ENCODE measurements at regions not wholly inside any gene's neighbourhood (a gene's known extent, or its start where the extent isn't known, plus 50 kb on each side); places are given as distances from the start of the nearest gene placed in this dataset.
"Not testable (repeated sequence)": the region's sequence is repeated elsewhere in the genome, so short reads cannot be mapped to it uniquely, and the experiment has no call there.

- DNase-seq (ENCODE audit: low spot score), result not testable (repeated sequence)
These were observed 94.4 kb downstream of the TRIM43 start for GRCh38 chr2:95686056-95686825.

- DNase-seq (ENCODE audit: low spot score), result not testable (repeated sequence)
These were observed 96.1 kb downstream of the TRIM43 start for GRCh38 chr2:95687852-95688251.

GRCh38 chr2:95691210-95691609 lies 99.4 kb downstream of the TRIM43 start:
- not testable (repeated sequence) for DNase-seq (ENCODE audit: low spot score)

GRCh38 chr2:95693071-95693846 lies 101.5 kb downstream of the TRIM43 start:
- DNase-seq (ENCODE audit: low spot score), result not testable (repeated sequence)

GRCh38 chr2:95695613-95696012 lies 103.8 kb downstream of the TRIM43 start:
- no peak for DNase-seq (ENCODE audit: low spot score)

- no peak for DNase-seq (ENCODE audit: low spot score)
These were observed 106.3 kb downstream of the TRIM43 start for GRCh38 chr2:95698146-95698545.

GRCh38 chr2:95699201-95700184 lies 107.7 kb downstream of the TRIM43 start:
- not testable (repeated sequence) for DNase-seq (ENCODE audit: low spot score)

- no peak for DNase-seq (ENCODE audit: low spot score)
These were observed 108.7 kb downstream of the TRIM43 start for GRCh38 chr2:95700519-95700918.

- DNase-seq (ENCODE audit: low spot score), result no peak
These were observed 110.7 kb downstream of the TRIM43 start for GRCh38 chr2:95702471-95702870.

GRCh38 chr2:95707161-95707560 lies 115.4 kb downstream of the TRIM43 start:
- DNase-seq (ENCODE audit: low spot score), result not testable (repeated sequence)

GRCh38 chr2:95707837-95708236 lies 116.0 kb downstream of the TRIM43 start:
- DNase-seq (ENCODE audit: low spot score), result no peak

- no peak for DNase-seq (ENCODE audit: low spot score)
These were observed 118.0 kb downstream of the TRIM43 start for GRCh38 chr2:95709831-95710230.

GRCh38 chr2:95713470-95714177 lies 121.8 kb downstream of the TRIM43 start:
- not testable (repeated sequence) for DNase-seq (ENCODE audit: low spot score)

- DNase-seq (ENCODE audit: low spot score), result not testable (repeated sequence)
These were observed 122.6 kb downstream of the TRIM43 start for GRCh38 chr2:95714398-95714797.

GRCh38 chr2:95719473-95720060 lies 127.8 kb downstream of the TRIM43 start:
- no peak for DNase-seq (ENCODE audit: low spot score)

- no peak for DNase-seq (ENCODE audit: low spot score)
These were observed 129.9 kb downstream of the TRIM43 start for GRCh38 chr2:95721726-95722125.

- DNase-seq (ENCODE audit: low spot score), result no peak
These were observed 130.4 kb downstream of the TRIM43 start for GRCh38 chr2:95722131-95722697.

- not testable (repeated sequence) for DNase-seq (ENCODE audit: low spot score)
These were observed 131.9 kb downstream of the TRIM43 start for GRCh38 chr2:95723627-95724210.

GRCh38 chr2:95725191-95725590 lies 133.4 kb downstream of the TRIM43 start:
- not testable (repeated sequence) for DNase-seq (ENCODE audit: low spot score)

- DNase-seq (ENCODE audit: low spot score), result not testable (repeated sequence)
These were observed 133.9 kb downstream of the TRIM43 start for GRCh38 chr2:95725677-95726076.
